Activated B cell treated with CpG ODN at 0.5 μM for 24 hours (primary cell): ENCODE measurements at regions not wholly inside any gene's neighbourhood (a gene's known extent, or its start where the extent isn't known, plus 50 kb on each side); places are given as distances from the start of the nearest gene placed in this dataset.

Experiments
- ATAC-seq: fragments of 200-7000 bp; cut with Tn5 transposase; one replicate; pipeline ENCODE4 v1.10.0; 2021; ENCODE audit warnings: low read depth, mild to moderate bottlenecking, moderate library complexity
- CTCF ChIA-PET: fragments of 350-600 bp; sonication (Branson Sonifier 250); formaldehyde crosslinking; loops from one replicate; lab custom pipeline; 2021; ENCODE audit warnings: antibody characterized with exemption; lab: Charles Lee
- POLR2A ChIA-PET: fragments of 350-600 bp; sonication (Branson Sonifier 250); formaldehyde crosslinking; loops from one replicate; lab custom pipeline; 2021; ENCODE audit warnings: antibody characterized with exemption; lab: Charles Lee
- DNase-seq: peaks from one replicate; pipeline ENCODE4 v3.0.0; 2022
- H3K27ac Mint-ChIP-seq: one replicate; pipeline ENCODE4 v1.8.0; 2020; ENCODE audit warnings: mixed read lengths
- H3K27me3 Mint-ChIP-seq: one replicate; pipeline ENCODE4 v1.8.0; 2021; ENCODE audit warnings: mixed read lengths
- H3K36me3 Mint-ChIP-seq: one replicate; pipeline ENCODE4 v1.8.0; 2021; ENCODE audit warnings: low read depth, mixed read lengths
- H3K4me1 Mint-ChIP-seq: one replicate; pipeline ENCODE4 v1.8.0; 2021; ENCODE audit warnings: mixed read lengths
- H3K4me3 Mint-ChIP-seq: one replicate; pipeline ENCODE4 v1.8.0; 2020; ENCODE audit warnings: mild to moderate bottlenecking, mixed read lengths
- H3K9me3 Mint-ChIP-seq: one replicate; pipeline ENCODE4 v1.8.0; 2020; ENCODE audit warnings: mixed read lengths
- intact Hi-C: fragments of 100-400 bp; cut with micrococcal nuclease; formaldehyde crosslinking; loops from one replicate; pipeline ENCODE4 v1.15.1; 2024
- TF ChIP-seq, protein P1 (sequence below): fragments of 200-600 bp; IDR thresholded peaks from one replicate; pipeline ENCODE4 v1.8.0; 2022; ENCODE audit warnings: antibody characterized with exemption, mild to moderate bottlenecking

GRCh38 chr2:103167599-103167998, 405.8 kb downstream of the TMEM182 start:
- Mint-ChIP-seq H3K27ac (no peak overlapping the region), H3K9me3 (peaks cover 3% of the 10 kb centered on the region), H3K27me3 (no peaks in the 10 kb centered on the region), H3K4me1 (no peaks in the 10 kb centered on the region), H3K4me3 (no peak overlapping the region), H3K36me3 (no peaks in the 10 kb centered on the region)
- ChIA-PET CTCF (no interaction called here), POLR2A (no interaction called here)
- no peak for DNase-seq
- intact Hi-C loops, result no loop called here
- ATAC-seq, result no peak
- TF ChIP-seq, protein P1, sequence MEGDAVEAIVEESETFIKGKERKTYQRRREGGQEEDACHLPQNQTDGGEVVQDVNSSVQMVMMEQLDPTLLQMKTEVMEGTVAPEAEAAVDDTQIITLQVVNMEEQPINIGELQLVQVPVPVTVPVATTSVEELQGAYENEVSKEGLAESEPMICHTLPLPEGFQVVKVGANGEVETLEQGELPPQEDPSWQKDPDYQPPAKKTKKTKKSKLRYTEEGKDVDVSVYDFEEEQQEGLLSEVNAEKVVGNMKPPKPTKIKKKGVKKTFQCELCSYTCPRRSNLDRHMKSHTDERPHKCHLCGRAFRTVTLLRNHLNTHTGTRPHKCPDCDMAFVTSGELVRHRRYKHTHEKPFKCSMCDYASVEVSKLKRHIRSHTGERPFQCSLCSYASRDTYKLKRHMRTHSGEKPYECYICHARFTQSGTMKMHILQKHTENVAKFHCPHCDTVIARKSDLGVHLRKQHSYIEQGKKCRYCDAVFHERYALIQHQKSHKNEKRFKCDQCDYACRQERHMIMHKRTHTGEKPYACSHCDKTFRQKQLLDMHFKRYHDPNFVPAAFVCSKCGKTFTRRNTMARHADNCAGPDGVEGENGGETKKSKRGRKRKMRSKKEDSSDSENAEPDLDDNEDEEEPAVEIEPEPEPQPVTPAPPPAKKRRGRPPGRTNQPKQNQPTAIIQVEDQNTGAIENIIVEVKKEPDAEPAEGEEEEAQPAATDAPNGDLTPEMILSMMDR, result no peak

DNA sequence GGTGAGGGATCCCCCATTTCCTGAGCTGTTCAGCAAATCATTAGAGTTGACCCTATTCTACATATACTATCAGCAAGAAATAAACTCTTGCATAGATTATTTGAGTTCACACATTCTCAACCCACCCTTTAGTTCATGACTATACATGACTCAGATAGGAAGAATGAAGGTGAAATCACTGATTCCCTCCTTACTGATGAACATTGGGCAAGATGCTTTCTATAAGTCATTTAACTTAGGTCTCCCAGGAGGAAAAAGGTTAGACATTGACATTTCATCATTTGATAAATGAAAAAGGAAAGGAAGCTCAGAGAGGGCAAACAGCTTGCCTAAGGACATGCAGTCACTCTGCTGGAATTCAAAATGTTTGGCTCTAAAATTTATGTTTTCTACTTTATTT, 408.0 kb downstream of the TMEM182 start:
- no peaks in the 10 kb centered on the region for H3K27me3 Mint-ChIP-seq
- ChIA-PET POLR2A (no interaction called here), CTCF (no interaction called here)
- TF ChIP-seq, protein P1, result no peak
- intact Hi-C loops, result no loop called here
- no peak overlapping the region for H3K27ac Mint-ChIP-seq
- H3K4me1 Mint-ChIP-seq, result no peaks in the 10 kb centered on the region
- H3K36me3 Mint-ChIP-seq, result no peaks in the 10 kb centered on the region
- no peak overlapping the region for H3K4me3 Mint-ChIP-seq
- no peak for ATAC-seq
- H3K9me3 Mint-ChIP-seq, result peaks cover 7% of the 10 kb centered on the region
- DNase-seq, result no peak

DNA sequence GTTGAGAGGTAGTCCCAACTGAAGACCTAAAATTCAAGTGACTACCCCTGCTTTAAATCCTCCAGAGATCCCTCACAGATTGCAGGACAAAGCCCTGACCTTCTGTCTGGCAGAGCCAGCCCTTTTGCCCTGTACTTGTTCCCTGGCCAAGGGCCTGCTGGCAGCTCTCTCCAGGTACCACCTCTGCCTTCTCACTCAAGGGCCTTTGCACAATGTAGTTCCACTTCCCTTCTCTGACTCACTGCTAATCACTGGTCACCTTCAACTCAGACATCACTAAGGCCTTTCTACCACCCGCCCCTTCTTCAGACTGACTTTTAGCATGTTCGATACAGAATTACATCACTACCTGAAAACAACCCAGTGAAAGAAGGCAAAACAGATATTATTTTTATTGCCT, 411.0 kb downstream of the TMEM182 start:
- Mint-ChIP-seq H3K27me3 (no peaks in the 10 kb centered on the region), H3K9me3 (peaks cover 7% of the 10 kb centered on the region), H3K4me1 (no peaks in the 10 kb centered on the region), H3K4me3 (no peak overlapping the region), H3K36me3 (no peaks in the 10 kb centered on the region), H3K27ac (no peak overlapping the region)
- no peak for ATAC-seq
- intact Hi-C loops, result no loop called here
- ChIA-PET POLR2A (no interaction called here), CTCF (no interaction called here)
- no peak for DNase-seq
- TF ChIP-seq, protein P1, result no peak

DNA sequence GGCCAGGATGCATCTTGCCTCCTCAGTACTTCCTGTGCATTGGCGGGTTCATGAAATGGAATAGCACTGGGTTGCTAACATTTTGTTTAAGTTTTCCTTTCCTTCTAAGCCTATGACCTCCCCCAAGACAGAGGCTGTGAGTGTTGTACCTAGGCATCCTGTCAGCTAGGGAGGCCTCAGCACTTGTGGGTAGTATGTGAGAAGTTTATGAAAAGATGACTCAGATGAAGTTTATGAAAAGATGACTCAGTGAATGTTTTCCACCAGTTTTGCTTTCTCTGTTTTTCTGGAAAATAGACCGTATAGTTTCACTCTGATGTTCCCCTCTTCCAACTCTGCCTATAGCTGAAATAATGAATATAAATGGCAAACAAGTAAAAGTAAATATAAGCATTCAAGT, 412.9 kb downstream of the TMEM182 start:
- H3K27me3 Mint-ChIP-seq, result no peaks in the 10 kb centered on the region
- DNase-seq (no peak), ATAC-seq (no peak)
- no peaks in the 10 kb centered on the region for H3K36me3 Mint-ChIP-seq
- no peak overlapping the region for H3K27ac Mint-ChIP-seq
- ChIA-PET CTCF (no interaction called here), POLR2A (no interaction called here)
- H3K4me3 Mint-ChIP-seq, result no peak overlapping the region
- TF ChIP-seq, protein P1, result no peak
- peaks cover 7% of the 10 kb centered on the region for H3K9me3 Mint-ChIP-seq
- intact Hi-C loops, result no loop called here
- H3K4me1 Mint-ChIP-seq, result no peaks in the 10 kb centered on the region

GRCh38 chr2:103176294-103176915, 414.6 kb downstream of the TMEM182 start:
- Mint-ChIP-seq H3K27ac (no peak overlapping the region), H3K4me3 (no peak overlapping the region), H3K9me3 (peaks cover 4% of the 10 kb centered on the region), H3K27me3 (no peaks in the 10 kb centered on the region), H3K4me1 (no peaks in the 10 kb centered on the region), H3K36me3 (no peaks in the 10 kb centered on the region)
- ATAC-seq, result no peak
- TF ChIP-seq, protein P1, result no peak
- DNase-seq, result no peak
- intact Hi-C loops, result no loop called here
- ChIA-PET POLR2A (no interaction called here), CTCF (no interaction called here)
